ENCODE measurements at regions not wholly inside any gene's neighbourhood (a gene's known extent, or its start where the extent isn't known, plus 50 kb on each side); places are given as distances from the start of the nearest gene placed in this dataset.

DNA sequence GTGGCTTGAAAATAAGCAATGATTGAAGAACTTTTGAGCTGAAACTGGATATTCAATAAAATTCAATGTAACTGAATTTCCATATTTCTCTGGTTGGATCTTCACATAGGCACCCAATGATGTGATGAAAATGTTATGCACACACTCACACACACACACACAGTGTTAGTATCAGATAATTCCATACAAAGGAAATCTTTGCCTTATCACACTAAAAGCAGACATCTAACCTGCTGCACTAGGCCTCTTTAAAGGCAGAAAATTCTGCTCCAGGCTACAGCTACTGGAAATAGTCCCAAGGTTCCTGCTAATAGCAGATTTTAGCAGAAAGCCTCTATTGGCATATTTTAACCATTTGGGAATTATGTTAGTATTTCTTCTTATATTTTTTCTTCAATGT lies 309.6 kb downstream of the COL11A1 start:
- TF ChIP-seq ZFX (IDR thresholded peaks at IDR 0.05), result no peak
- TF ChIP-seq, protein P1, sequence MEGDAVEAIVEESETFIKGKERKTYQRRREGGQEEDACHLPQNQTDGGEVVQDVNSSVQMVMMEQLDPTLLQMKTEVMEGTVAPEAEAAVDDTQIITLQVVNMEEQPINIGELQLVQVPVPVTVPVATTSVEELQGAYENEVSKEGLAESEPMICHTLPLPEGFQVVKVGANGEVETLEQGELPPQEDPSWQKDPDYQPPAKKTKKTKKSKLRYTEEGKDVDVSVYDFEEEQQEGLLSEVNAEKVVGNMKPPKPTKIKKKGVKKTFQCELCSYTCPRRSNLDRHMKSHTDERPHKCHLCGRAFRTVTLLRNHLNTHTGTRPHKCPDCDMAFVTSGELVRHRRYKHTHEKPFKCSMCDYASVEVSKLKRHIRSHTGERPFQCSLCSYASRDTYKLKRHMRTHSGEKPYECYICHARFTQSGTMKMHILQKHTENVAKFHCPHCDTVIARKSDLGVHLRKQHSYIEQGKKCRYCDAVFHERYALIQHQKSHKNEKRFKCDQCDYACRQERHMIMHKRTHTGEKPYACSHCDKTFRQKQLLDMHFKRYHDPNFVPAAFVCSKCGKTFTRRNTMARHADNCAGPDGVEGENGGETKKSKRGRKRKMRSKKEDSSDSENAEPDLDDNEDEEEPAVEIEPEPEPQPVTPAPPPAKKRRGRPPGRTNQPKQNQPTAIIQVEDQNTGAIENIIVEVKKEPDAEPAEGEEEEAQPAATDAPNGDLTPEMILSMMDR (conservative IDR thresholded peaks at IDR 0.05), result no peak

All from C4-2B (cell line).